ENCODE measurements at regions not wholly inside any gene's neighbourhood (a gene's known extent, or its start where the extent isn't known, plus 50 kb on each side); places are given as distances from the start of the nearest gene placed in this dataset.

- TF ChIP-seq POLR2A (IDR thresholded peaks at IDR 0.05; ENCODE audit: low read depth) (no peak), EP300 (IDR thresholded peaks at IDR 0.05) (no peak), POLR2AphosphoS5 (IDR thresholded peaks at IDR 0.05) (no peak)
- TF ChIP-seq, protein P1, sequence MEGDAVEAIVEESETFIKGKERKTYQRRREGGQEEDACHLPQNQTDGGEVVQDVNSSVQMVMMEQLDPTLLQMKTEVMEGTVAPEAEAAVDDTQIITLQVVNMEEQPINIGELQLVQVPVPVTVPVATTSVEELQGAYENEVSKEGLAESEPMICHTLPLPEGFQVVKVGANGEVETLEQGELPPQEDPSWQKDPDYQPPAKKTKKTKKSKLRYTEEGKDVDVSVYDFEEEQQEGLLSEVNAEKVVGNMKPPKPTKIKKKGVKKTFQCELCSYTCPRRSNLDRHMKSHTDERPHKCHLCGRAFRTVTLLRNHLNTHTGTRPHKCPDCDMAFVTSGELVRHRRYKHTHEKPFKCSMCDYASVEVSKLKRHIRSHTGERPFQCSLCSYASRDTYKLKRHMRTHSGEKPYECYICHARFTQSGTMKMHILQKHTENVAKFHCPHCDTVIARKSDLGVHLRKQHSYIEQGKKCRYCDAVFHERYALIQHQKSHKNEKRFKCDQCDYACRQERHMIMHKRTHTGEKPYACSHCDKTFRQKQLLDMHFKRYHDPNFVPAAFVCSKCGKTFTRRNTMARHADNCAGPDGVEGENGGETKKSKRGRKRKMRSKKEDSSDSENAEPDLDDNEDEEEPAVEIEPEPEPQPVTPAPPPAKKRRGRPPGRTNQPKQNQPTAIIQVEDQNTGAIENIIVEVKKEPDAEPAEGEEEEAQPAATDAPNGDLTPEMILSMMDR (IDR thresholded peaks at IDR 0.05), result no peak
- Histone ChIP-seq H3K27ac (replicated peaks in 1 of 4) (no peak overlapping the region), H3K4me1 (peaks cover 0 to 15% (median 8%) of the 10 kb centered on the region in 4 donors), H3K4me3 (no peak overlapping the region), H3K9me3 (no peaks in the 10 kb centered on the region), H3K36me3 (no peaks in the 10 kb centered on the region), H3K27me3 (no peaks in the 10 kb centered on the region)
- DNase-seq (ENCODE audit: extremely low spot score), result no peak
- intact Hi-C loops (cut with DNase I), result no loop called here
Observed at GRCh38 chr5:88401228-88401627, 132.6 kb upstream of the TMEM161B start.

- no peak for DNase-seq (ENCODE audit: extremely low spot score)
- H3K9me3 ChIP-seq, result no peaks in the 10 kb centered on the region
- TF ChIP-seq POLR2AphosphoS5 (IDR thresholded peaks at IDR 0.05) (no peak), POLR2A (IDR thresholded peaks at IDR 0.05; ENCODE audit: low read depth) (no peak), EP300 (IDR thresholded peaks at IDR 0.05) (no peak)
- TF ChIP-seq, protein P1 (IDR thresholded peaks at IDR 0.05), result no peak
- intact Hi-C loops (cut with DNase I), result no loop called here
- H3K4me1 ChIP-seq, result peaks cover 0 to 15% (median 8%) of the 10 kb centered on the region in 4 donors
- WGBS, result 75% methylated on average over 2 of the region's 2 CpGs
- H3K27ac ChIP-seq (replicated peaks in 1 of 4), result no peak overlapping the region
- no peaks in the 10 kb centered on the region for H3K27me3 ChIP-seq
- H3K4me3 ChIP-seq, result no peak overlapping the region
- H3K36me3 ChIP-seq, result no peaks in the 10 kb centered on the region
Observed at GRCh38 chr5:88399561-88399960, 130.9 kb upstream of the TMEM161B start.

GRCh38 chr5:88398316-88398715, 129.7 kb upstream of the TMEM161B start:
- Histone ChIP-seq H3K9me3 (no peaks in the 10 kb centered on the region), H3K27me3 (no peaks in the 10 kb centered on the region), H3K4me3 (peak overlapping the region in 1 of 4 donors; percentile 35), H3K27ac (replicated peaks in 1 of 4) (no peak overlapping the region), H3K4me1 (peaks cover 0 to 15% (median 8%) of the 10 kb centered on the region in 4 donors), H3K36me3 (no peaks in the 10 kb centered on the region)
- 59% methylated on average over 4 of the region's 4 CpGs for WGBS
- intact Hi-C loops (cut with DNase I), result no loop called here
- DNase-seq (ENCODE audit: extremely low spot score), result no peak
- TF ChIP-seq POLR2AphosphoS5 (IDR thresholded peaks at IDR 0.05) (no peak), POLR2A (IDR thresholded peaks at IDR 0.05; ENCODE audit: low read depth) (no peak), EP300 (IDR thresholded peaks at IDR 0.05) (no peak)
- TF ChIP-seq, protein P1 (IDR thresholded peaks at IDR 0.05), result no peak

- no peaks in the 10 kb centered on the region for H3K36me3 ChIP-seq
- peaks cover 0 to 15% (median 8%) of the 10 kb centered on the region in 4 donors for H3K4me1 ChIP-seq
- TF ChIP-seq POLR2AphosphoS5 (IDR thresholded peaks at IDR 0.05) (no peak), POLR2A (IDR thresholded peaks at IDR 0.05; ENCODE audit: low read depth) (no peak), EP300 (IDR thresholded peaks at IDR 0.05) (no peak)
- TF ChIP-seq, protein P1 (IDR thresholded peaks at IDR 0.05), result no peak
- peak overlapping the region in 3 of 4 donors; percentile 35 to 43 (median 36) for H3K4me3 ChIP-seq
- H3K27ac ChIP-seq (replicated peaks in 1 of 4), result no peak overlapping the region
- 75% methylated on average over 7 of the region's 7 CpGs for WGBS
- intact Hi-C loops (cut with DNase I), result no loop called here
- H3K27me3 ChIP-seq, result no peaks in the 10 kb centered on the region
- no peak for DNase-seq (ENCODE audit: extremely low spot score)
- no peaks in the 10 kb centered on the region for H3K9me3 ChIP-seq
Observed at GRCh38 chr5:88396751-88397281, 128.2 kb upstream of the TMEM161B start.

- no peak for DNase-seq (ENCODE audit: extremely low spot score)
- TF ChIP-seq POLR2AphosphoS5 (IDR thresholded peaks at IDR 0.05) (no peak), POLR2A (IDR thresholded peaks at IDR 0.05; ENCODE audit: low read depth) (no peak), EP300 (IDR thresholded peaks at IDR 0.05) (no peak)
- TF ChIP-seq, protein P1 (IDR thresholded peaks at IDR 0.05), result no peak
- H3K27me3 ChIP-seq, result no peaks in the 10 kb centered on the region
- H3K9me3 ChIP-seq, result no peaks in the 10 kb centered on the region
- H3K4me1 ChIP-seq, result peaks cover 0 to 15% (median 8%) of the 10 kb centered on the region in 4 donors
- WGBS, result 98% methylated on average over 2 of the region's 2 CpGs
- no peaks in the 10 kb centered on the region for H3K36me3 ChIP-seq
- intact Hi-C loops (cut with DNase I), result no loop called here
- H3K4me3 ChIP-seq, result no peak overlapping the region
- no peak overlapping the region for H3K27ac ChIP-seq (replicated peaks in 1 of 4)
Observed at GRCh38 chr5:88396000-88396535, 127.4 kb upstream of the TMEM161B start.
